Adrenal gland (tissue), 9 donors: ENCODE measurements at regions not wholly inside any gene's neighbourhood (a gene's known extent, or its start where the extent isn't known, plus 50 kb on each side); places are given as distances from the start of the nearest gene placed in this dataset.

Source experiments
- DNase-seq, 7 donors: peaks; one replicate each; pipeline ENCODE4 v3.0.0-alpha.2; 2019 to 2020
- H3K27ac ChIP-seq, 5 donors: fragments of 200-600 bp; sonication (generic) in 4 of 5; 1 replicate in 3 of 5; 2 replicates in 2 of 5; pipeline versions ENCODE4 v1.5.1 to v1.8.0; 2016 to 2020; ENCODE audit warnings: mild to moderate bottlenecking in 1 of 5
- H3K27me3 ChIP-seq: fragments of 200-600 bp; 2 replicates; pipeline ENCODE4 v1.8.0; 2021
- H3K36me3 ChIP-seq, 2 donors: fragments of 200-600 bp; replicated peaks in 1 of 2; 1 replicate in 1 of 2; 2 replicates in 1 of 2; pipeline versions ENCODE4 v1.5.1 to v1.8.0; 2018 to 2022
- H3K4me1 ChIP-seq, 2 donors: fragments of 200-600 bp; replicated peaks in 1 of 2; 1 replicate in 1 of 2; 2 replicates in 1 of 2; pipeline versions ENCODE4 v1.5.1 to v1.8.0; 2018 to 2021
- H3K4me3 ChIP-seq, 4 donors: fragments of 200-600 bp; sonication (generic) in 3 of 4; one replicate each; pipeline ENCODE4 v1.5.1; 2016 to 2018
- H3K9me3 ChIP-seq, 3 donors: fragments of 200-600 bp; sonication (generic) in 1 of 3; replicated peaks in 1 of 3; 1 replicate in 2 of 3; 2 replicates in 1 of 3; pipeline versions ENCODE4 v1.5.1 to v1.8.0; 2016 to 2021
- POLR2A ChIP-seq, 2 donors: fragments of 450-650 bp; IDR thresholded peaks; one replicate each; pipeline ENCODE4 v1.6.1; 2017; ENCODE audit warnings: antibody characterized with exemption in 2 of 2, mild to moderate bottlenecking in 2 of 2, moderate library complexity in 1 of 2
- WGBS, 4 donors: extraction: QIAGEN DNeasy Blood & Tissue Kit in 2 of 4; methylation state at CpG; one replicate each; pipeline versions ENCODE4 v1.1.5 to v1.1.7; 2013 to 2017; 5-methylcytosine and 5-hydroxymethylcytosine counted together
- intact Hi-C, 2 donors: fragments of 100-400 bp; cut with DNase I; formaldehyde crosslinking; loops; one replicate each; pipeline versions ENCODE4 v1.14.1 to v1.15.0; 2022 to 2023
- TF ChIP-seq, protein P1 (sequence below), 6 experiments: fragments of 450-650 bp in 4 of 6; fragments of 200-600 bp in 2 of 6; sonication (generic) in 1 of 6; IDR thresholded peaks; 1 replicate in 5 of 6; 2 replicates in 1 of 6; pipeline versions ENCODE4 v1.5.1 to v1.8.0; 2016 to 2021; ENCODE audit warnings: antibody characterized with exemption in 6 of 6, mild to moderate bottlenecking in 2 of 6, moderate library complexity in 1 of 6
- donor health status: healthy with polysubstance abuse.
- donor health status: Bipolar disorder and iron deficiency.
- donor health status: DM: yes; HTN: yes; CAD: no.
- donor health status: DM: no; HTN: no; CAD: no.
- donor health status: DM: no; HTN: no; CAD: no.

DNA sequence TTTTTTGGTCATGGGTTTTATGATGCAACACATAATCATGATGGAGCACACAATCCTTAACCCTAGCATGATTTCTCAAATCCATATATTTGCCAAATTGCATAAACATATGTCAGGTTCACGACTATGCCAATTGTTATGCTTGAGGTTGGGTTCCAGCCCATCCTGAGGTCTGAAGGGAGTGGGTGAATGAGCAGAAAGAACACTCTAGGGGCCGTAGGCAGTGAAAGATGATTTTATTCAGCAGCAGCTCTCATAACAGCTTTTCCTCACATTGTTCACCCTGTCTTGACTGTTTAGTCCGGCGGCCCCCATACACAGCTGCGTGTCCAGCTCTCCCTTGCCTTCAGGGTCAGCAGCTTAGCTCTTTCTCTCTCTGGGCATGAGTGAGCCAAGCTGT lies 627.7 kb downstream of the PLA2G4A start:
- Histone ChIP-seq H3K27me3 (no peaks in the 10 kb centered on the region), H3K36me3 (no peaks in the 10 kb centered on the region), H3K4me1 (no peaks in the 10 kb centered on the region), H3K9me3 (no peaks in the 10 kb centered on the region), H3K27ac (no peak overlapping the region), H3K4me3 (no peak overlapping the region)
- TF ChIP-seq POLR2A (IDR thresholded peaks at IDR 0.05): no peak
- TF ChIP-seq, protein P1, sequence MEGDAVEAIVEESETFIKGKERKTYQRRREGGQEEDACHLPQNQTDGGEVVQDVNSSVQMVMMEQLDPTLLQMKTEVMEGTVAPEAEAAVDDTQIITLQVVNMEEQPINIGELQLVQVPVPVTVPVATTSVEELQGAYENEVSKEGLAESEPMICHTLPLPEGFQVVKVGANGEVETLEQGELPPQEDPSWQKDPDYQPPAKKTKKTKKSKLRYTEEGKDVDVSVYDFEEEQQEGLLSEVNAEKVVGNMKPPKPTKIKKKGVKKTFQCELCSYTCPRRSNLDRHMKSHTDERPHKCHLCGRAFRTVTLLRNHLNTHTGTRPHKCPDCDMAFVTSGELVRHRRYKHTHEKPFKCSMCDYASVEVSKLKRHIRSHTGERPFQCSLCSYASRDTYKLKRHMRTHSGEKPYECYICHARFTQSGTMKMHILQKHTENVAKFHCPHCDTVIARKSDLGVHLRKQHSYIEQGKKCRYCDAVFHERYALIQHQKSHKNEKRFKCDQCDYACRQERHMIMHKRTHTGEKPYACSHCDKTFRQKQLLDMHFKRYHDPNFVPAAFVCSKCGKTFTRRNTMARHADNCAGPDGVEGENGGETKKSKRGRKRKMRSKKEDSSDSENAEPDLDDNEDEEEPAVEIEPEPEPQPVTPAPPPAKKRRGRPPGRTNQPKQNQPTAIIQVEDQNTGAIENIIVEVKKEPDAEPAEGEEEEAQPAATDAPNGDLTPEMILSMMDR (IDR thresholded peaks at IDR 0.05): no peak
- no peak for DNase-seq
- WGBS, 4 donors: 65 to 78% (median 75%) methylated on average over 2 to 5 of the region's 5 CpGs
- intact Hi-C loops: no loop called here

DNA sequence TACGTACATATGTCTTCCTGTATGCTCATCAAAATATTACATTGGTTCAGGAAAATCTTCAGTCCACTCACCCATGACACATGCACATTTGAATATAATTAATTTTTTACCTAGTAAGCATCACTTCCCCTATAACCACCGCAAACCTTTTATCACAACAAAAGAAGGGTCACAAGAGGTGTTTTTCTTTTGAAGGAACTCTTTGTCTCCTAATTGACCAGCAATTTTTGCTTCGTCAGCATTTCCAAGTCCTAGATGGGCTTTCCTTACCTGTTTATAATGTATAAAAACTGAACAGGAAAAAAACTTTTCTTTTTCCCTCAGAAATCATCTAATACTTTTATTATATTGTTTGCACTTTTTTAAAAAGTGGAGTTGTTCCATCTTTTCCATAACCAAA lies 631.3 kb downstream of the PLA2G4A start:
- TF ChIP-seq, protein P1 (IDR thresholded peaks at IDR 0.05): no peak
- no peak for TF ChIP-seq POLR2A (IDR thresholded peaks at IDR 0.05)
- H3K36me3 ChIP-seq: no peaks in the 10 kb centered on the region
- no peak for DNase-seq
- 64 to 76% (median 75%) methylated on average over 3 of the region's 3 CpGs for WGBS, 4 donors
- H3K27ac ChIP-seq: no peak overlapping the region
- no peaks in the 10 kb centered on the region for H3K27me3 ChIP-seq
- intact Hi-C loops: no loop called here
- no peaks in the 10 kb centered on the region for H3K4me1 ChIP-seq
- H3K9me3 ChIP-seq: peaks cover 0 to 14% (median 0%) of the 10 kb centered on the region in 3 donors
- H3K4me3 ChIP-seq: no peak overlapping the region

DNA sequence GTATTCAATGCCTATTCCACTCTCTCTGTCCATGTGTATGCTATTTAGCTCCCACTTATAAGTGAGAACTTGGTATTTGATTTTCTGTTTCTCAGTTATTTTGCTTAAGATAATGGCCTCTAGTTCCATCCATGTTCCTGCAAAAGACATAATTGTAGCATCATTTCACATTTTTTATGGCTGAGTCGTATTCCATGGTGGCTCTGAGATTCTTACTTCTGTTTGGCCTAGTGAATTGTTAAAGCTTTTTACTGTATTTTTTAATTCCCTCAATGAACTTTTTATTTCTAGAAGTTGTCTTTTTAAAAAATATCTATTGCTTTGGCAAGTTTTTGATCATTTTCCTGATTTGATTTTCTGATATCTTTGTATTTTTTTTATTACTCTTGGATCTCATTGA lies 635.6 kb downstream of the PLA2G4A start:
- Histone ChIP-seq H3K9me3 (peaks cover 0 to 14% (median 0%) of the 10 kb centered on the region in 3 donors), H3K27me3 (no peaks in the 10 kb centered on the region), H3K36me3 (no peaks in the 10 kb centered on the region), H3K27ac (no peak overlapping the region), H3K4me3 (no peak overlapping the region), H3K4me1 (no peaks in the 10 kb centered on the region)
- TF ChIP-seq, protein P1 (IDR thresholded peaks at IDR 0.05): no peak
- no peak for TF ChIP-seq POLR2A (IDR thresholded peaks at IDR 0.05)
- intact Hi-C loops: no loop called here
- 73 to 90% (median 80%) methylated on average over 1 of the region's 1 CpG for WGBS, 4 donors
- no peak for DNase-seq

DNA sequence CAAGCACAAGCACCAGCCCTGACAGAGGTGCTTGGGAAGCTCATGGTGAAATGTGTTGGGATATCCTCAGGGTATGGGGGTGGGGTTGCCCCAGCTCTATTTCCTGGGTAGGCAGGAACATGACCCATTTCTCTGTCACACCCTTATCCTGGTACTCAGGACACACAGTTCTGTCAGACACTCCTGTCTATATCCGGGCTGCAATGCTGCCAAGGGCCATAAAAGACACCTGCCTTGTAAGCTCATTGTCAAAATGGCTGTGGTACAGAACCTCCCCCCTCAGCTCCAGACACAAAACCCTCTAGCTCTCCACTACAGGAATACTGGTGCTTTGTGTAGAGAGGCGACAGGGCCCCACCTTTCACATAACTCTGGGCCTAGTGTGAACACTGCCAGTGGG lies 636.7 kb downstream of the PLA2G4A start:
- 57 to 80% (median 62%) methylated on average over 1 to 2 of the region's 2 CpGs for WGBS, 4 donors
- TF ChIP-seq, protein P1 (IDR thresholded peaks at IDR 0.05): no peak
- TF ChIP-seq POLR2A (IDR thresholded peaks at IDR 0.05): no peak

More for the DNA sequence above, 636.7 kb downstream of the PLA2G4A start:
- no peaks in the 10 kb centered on the region for H3K36me3 ChIP-seq
- H3K4me3 ChIP-seq: no peak overlapping the region
- no peaks in the 10 kb centered on the region for H3K27me3 ChIP-seq
- DNase-seq: no peak
- H3K9me3 ChIP-seq: peaks cover 0 to 14% (median 0%) of the 10 kb centered on the region in 3 donors
- no peaks in the 10 kb centered on the region for H3K4me1 ChIP-seq
- H3K27ac ChIP-seq: no peak overlapping the region
- intact Hi-C loops: no loop called here
